Amniotic epithelial cell (primary cell): ENCODE measurements at regions not wholly inside any gene's neighbourhood (a gene's known extent, or its start where the extent isn't known, plus 50 kb on each side); places are given as distances from the start of the nearest gene placed in this dataset.
A peak's percentile ranks its signal among the peaks of the same experiment; 100 is the strongest.
"Not testable (repeated sequence)": the region's sequence is repeated elsewhere in the genome, so short reads cannot be mapped to it uniquely, and the experiment has no call there.

Source experiments
- DNase-seq: peaks from one replicate; pipeline ENCODE4 v3.0.0-alpha.2; 2010; ENCODE audit warnings: low read depth

- DNase-seq, result peak; percentile 50
Observed at GRCh38 chr4:159551281-159551680, 448.4 kb downstream of the RAPGEF2 start.

GRCh38 chr4:159552979-159553768 lies 450.3 kb downstream of the RAPGEF2 start:
- no peak for DNase-seq

- DNase-seq, result no peak
Observed at GRCh38 chr4:159555873-159556272, 453.0 kb downstream of the RAPGEF2 start.

- no peak for DNase-seq
Observed at GRCh38 chr4:159562366-159562765, 459.5 kb downstream of the RAPGEF2 start.

GRCh38 chr4:159563257-159563656 lies 460.4 kb downstream of the RAPGEF2 start:
- DNase-seq, result no peak

GRCh38 chr4:159564615-159565014 lies 461.7 kb downstream of the RAPGEF2 start:
- DNase-seq, result no peak

GRCh38 chr4:159566786-159567185 lies 463.9 kb downstream of the RAPGEF2 start:
- no peak for DNase-seq

GRCh38 chr4:159577241-159577640 lies 474.4 kb downstream of the RAPGEF2 start:
- no peak for DNase-seq

- no peak for DNase-seq
Observed at GRCh38 chr4:159582685-159583084, 479.8 kb downstream of the RAPGEF2 start.

- DNase-seq, result no peak
Observed at GRCh38 chr4:159592898-159593556, 490.1 kb downstream of the RAPGEF2 start.

- DNase-seq, result no peak
Observed at GRCh38 chr4:159593681-159594080, 490.8 kb downstream of the RAPGEF2 start.

- no peak for DNase-seq
Observed at GRCh38 chr4:159594576-159594975, 491.7 kb downstream of the RAPGEF2 start.

- not testable (repeated sequence) for DNase-seq
Observed at GRCh38 chr4:159595101-159595500, 492.2 kb downstream of the RAPGEF2 start.

- DNase-seq, result peak; percentile 6
Observed at GRCh38 chr4:159598602-159599001, 495.7 kb downstream of the RAPGEF2 start.

- no peak for DNase-seq
Observed at GRCh38 chr4:159600061-159600460, 497.2 kb downstream of the RAPGEF2 start.

GRCh38 chr4:159604781-159605180 lies 501.9 kb downstream of the RAPGEF2 start:
- no peak for DNase-seq

GRCh38 chr4:159606835-159607234 lies 504.0 kb downstream of the RAPGEF2 start:
- DNase-seq, result peak; percentile 29

GRCh38 chr4:159607809-159608208 lies 504.9 kb downstream of the RAPGEF2 start:
- peak; percentile 8 for DNase-seq

- DNase-seq, result peak; percentile 29
Observed at GRCh38 chr4:159608436-159608835, 505.6 kb downstream of the RAPGEF2 start.

GRCh38 chr4:159632031-159632430 lies 529.2 kb downstream of the RAPGEF2 start:
- no peak for DNase-seq

- peak; percentile 13 for DNase-seq
Observed at GRCh38 chr4:159639671-159640323, 536.9 kb downstream of the RAPGEF2 start.

GRCh38 chr4:159649237-159649636 lies 546.4 kb downstream of the RAPGEF2 start:
- DNase-seq, result no peak

- DNase-seq, result no peak
Observed at GRCh38 chr4:159652871-159653270, 550.0 kb downstream of the RAPGEF2 start.
